GM12865 (cell line): ENCODE measurements at regions not wholly inside any gene's neighbourhood (a gene's known extent, or its start where the extent isn't known, plus 50 kb on each side); places are given as distances from the start of the nearest gene placed in this dataset.

Experiments
- DNase-seq: peaks from one replicate; pipeline ENCODE4 v3.0.0; 2010; ENCODE audit warnings: low read depth
- H3K4me3 ChIP-seq: 2 replicates; pipeline ENCODE4 v1.5.1; 2011; ENCODE audit warnings: mild to moderate bottlenecking, low read depth, low read length, control low read depth
- TF ChIP-seq, protein P1 (sequence below): IDR thresholded peaks from 2 replicates; pipeline ENCODE4 v1.5.1; 2011; ENCODE audit warnings: low read length, control low read depth, low read depth, inconsistent platforms; ENCODE audit not compliant: insufficient read depth; ENCODE audit errors: missing control alignments

DNA sequence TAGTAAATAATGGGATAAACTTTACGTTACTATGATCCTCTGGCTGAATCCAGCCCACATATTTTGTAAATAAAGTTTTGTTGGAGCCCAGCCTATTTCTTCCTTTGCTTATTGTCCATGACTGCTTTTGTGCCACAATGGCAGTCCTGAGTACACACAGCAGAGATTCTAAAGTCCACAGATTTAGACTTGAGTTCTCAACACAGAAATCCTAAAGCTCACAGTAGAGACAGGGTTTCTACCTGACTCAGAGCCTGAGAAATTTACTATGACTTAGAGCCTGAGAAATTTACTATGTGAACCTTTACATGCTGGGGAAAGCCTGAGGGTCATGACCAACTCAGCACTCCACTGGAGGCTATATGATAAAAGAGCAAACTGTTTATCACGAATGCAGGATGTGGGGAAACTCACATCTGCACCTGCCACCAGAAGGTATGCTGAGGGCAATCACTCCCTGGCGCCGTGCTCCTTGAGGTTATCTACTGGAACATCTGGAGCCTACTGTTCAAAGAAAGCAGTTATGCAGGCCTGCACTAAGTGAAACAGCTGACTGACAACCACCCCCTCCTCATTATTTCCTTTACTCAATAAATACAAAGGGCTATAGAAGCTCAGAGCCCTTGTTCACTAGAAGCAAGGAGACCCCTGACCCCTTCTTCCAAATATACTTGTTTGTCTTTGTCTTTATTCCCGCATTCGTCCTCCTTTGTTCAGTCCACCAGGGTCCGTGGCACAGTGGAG, 52.6 kb upstream of the BICD1 start:
- peak; percentile 7 for DNase-seq
- TF ChIP-seq, protein P1, sequence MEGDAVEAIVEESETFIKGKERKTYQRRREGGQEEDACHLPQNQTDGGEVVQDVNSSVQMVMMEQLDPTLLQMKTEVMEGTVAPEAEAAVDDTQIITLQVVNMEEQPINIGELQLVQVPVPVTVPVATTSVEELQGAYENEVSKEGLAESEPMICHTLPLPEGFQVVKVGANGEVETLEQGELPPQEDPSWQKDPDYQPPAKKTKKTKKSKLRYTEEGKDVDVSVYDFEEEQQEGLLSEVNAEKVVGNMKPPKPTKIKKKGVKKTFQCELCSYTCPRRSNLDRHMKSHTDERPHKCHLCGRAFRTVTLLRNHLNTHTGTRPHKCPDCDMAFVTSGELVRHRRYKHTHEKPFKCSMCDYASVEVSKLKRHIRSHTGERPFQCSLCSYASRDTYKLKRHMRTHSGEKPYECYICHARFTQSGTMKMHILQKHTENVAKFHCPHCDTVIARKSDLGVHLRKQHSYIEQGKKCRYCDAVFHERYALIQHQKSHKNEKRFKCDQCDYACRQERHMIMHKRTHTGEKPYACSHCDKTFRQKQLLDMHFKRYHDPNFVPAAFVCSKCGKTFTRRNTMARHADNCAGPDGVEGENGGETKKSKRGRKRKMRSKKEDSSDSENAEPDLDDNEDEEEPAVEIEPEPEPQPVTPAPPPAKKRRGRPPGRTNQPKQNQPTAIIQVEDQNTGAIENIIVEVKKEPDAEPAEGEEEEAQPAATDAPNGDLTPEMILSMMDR = no peak
- H3K4me3 ChIP-seq = no peak overlapping the region
